Ovary (tissue), 7 donors: ENCODE measurements at regions not wholly inside any gene's neighbourhood (a gene's known extent, or its start where the extent isn't known, plus 50 kb on each side); places are given as distances from the start of the nearest gene placed in this dataset.

ENCODE experiments used
- DNase-seq, 5 donors: peaks; one replicate each; pipeline ENCODE4 v3.0.0-alpha.2; 2019 to 2020
- H3K27ac ChIP-seq, 2 donors: fragments of 200-600 bp; one replicate each; pipeline versions ENCODE4 v1.5.1 to v1.8.0; 2019 to 2022
- H3K27me3 ChIP-seq: fragments of 200-600 bp; one replicate; pipeline ENCODE4 v1.8.0; 2022
- H3K36me3 ChIP-seq: fragments of 200-600 bp; sonication (generic); one replicate; pipeline ENCODE4 v1.5.1; 2019
- H3K4me1 ChIP-seq: one replicate; pipeline ENCODE4 v1.8.1; 2013; ENCODE audit warnings: mild to moderate bottlenecking, moderate library complexity; ENCODE audit not compliant: insufficient read depth
- H3K4me3 ChIP-seq: fragments of 200-600 bp; sonication (generic); one replicate; pipeline ENCODE4 v1.5.1; 2017
- H3K9me3 ChIP-seq, 2 donors: fragments of 200-600 bp in 1 of 2; sonication (generic) in 1 of 2; one replicate each; pipeline versions ENCODE4 v1.5.1 to v1.8.1; 2013 to 2019; ENCODE audit warnings: mild to moderate bottlenecking in 1 of 2, moderate library complexity in 1 of 2
- EP300 ChIP-seq: sonication (generic); formaldehyde crosslinking; IDR thresholded peaks from one replicate; pipeline ENCODE4 v1.6.1; 2017; ENCODE audit warnings: antibody characterized with exemption
- POLR2A ChIP-seq: fragments of 450-650 bp; IDR thresholded peaks from one replicate; pipeline ENCODE4 v1.6.1; 2017; ENCODE audit warnings: antibody characterized with exemption, mild to moderate bottlenecking, moderate library complexity
- WGBS, 3 donors: extraction: QIAGEN DNeasy Blood & Tissue Kit in 1 of 3; methylation state at CpG; one replicate each; pipeline versions ENCODE4 v1.1.5 to v1.1.7; 2013 to 2017; 5-methylcytosine and 5-hydroxymethylcytosine counted together
- intact Hi-C, 4 donors: fragments of 100-400 bp; cut with DNase I; formaldehyde crosslinking; loops; one replicate each; pipeline versions ENCODE4 v1.11.0 to v1.15.1; 2022 to 2023
- TF ChIP-seq, protein P1 (sequence below), 3 donors: fragments of 450-650 bp in 2 of 3; fragments of 200-600 bp in 1 of 3; IDR thresholded peaks; one replicate each; pipeline versions ENCODE4 v1.5.1 to v1.8.0; 2016 to 2022; ENCODE audit warnings: antibody characterized with exemption in 3 of 3, mild to moderate bottlenecking in 1 of 3
- donor health status: DM: no; HTN: no; CAD: no; lungs with moderate emphysema.
- donor health status: DM: no; HTN: no; CAD: no.
- donor health status: Bipolar disorder and iron deficiency.
- donor health status: DM: no; HTN: no; CAD: no.
- donor health status: DM: yes; HTN: yes; CAD: no.

- TF ChIP-seq, protein P1, sequence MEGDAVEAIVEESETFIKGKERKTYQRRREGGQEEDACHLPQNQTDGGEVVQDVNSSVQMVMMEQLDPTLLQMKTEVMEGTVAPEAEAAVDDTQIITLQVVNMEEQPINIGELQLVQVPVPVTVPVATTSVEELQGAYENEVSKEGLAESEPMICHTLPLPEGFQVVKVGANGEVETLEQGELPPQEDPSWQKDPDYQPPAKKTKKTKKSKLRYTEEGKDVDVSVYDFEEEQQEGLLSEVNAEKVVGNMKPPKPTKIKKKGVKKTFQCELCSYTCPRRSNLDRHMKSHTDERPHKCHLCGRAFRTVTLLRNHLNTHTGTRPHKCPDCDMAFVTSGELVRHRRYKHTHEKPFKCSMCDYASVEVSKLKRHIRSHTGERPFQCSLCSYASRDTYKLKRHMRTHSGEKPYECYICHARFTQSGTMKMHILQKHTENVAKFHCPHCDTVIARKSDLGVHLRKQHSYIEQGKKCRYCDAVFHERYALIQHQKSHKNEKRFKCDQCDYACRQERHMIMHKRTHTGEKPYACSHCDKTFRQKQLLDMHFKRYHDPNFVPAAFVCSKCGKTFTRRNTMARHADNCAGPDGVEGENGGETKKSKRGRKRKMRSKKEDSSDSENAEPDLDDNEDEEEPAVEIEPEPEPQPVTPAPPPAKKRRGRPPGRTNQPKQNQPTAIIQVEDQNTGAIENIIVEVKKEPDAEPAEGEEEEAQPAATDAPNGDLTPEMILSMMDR (IDR thresholded peaks at IDR 0.05), result no peak
- TF ChIP-seq EP300, result no peak
- TF ChIP-seq POLR2A, result no peak
- Histone ChIP-seq H3K4me1 (no peaks in the 10 kb centered on the region), H3K4me3 (no peak overlapping the region), H3K36me3 (no peaks in the 10 kb centered on the region), H3K9me3 (no peaks in the 10 kb centered on the region), H3K27ac (no peak overlapping the region), H3K27me3 (no peaks in the 10 kb centered on the region)
- intact Hi-C loops, result no loop called here
- no peak for DNase-seq
Measured at GRCh38 chr13:60707878-60708277, 310.9 kb downstream of the TDRD3 start.

DNA sequence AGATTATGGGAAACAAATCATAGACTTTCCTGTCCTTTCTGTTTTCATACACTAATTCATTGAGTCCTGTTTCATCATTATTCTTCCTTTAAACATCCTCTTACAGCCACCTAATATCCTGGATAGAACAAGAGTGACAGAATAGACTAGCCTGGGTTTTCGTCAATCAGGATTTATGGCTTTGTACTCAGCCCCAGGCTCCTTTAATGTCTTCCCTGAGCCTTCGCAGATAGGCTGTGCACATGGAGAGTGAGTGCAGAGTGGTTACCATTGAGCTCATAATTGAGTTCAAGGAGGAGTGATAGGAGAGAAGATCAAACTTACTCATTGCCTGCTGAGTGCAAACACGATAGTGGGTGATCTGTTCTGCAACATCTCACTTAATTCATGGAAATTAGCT, 304.9 kb downstream of the TDRD3 start:
- WGBS, 3 donors, result 72 to 79% (median 74%) methylated on average over 3 of the region's 3 CpGs
- H3K4me1 ChIP-seq, result no peaks in the 10 kb centered on the region
- no peak overlapping the region for H3K27ac ChIP-seq
- no peak overlapping the region for H3K4me3 ChIP-seq
- TF ChIP-seq EP300, result no peak
- no peak for TF ChIP-seq POLR2A
- TF ChIP-seq, protein P1 (IDR thresholded peaks at IDR 0.05), result no peak
- intact Hi-C loops, result no loop called here
- no peaks in the 10 kb centered on the region for H3K36me3 ChIP-seq
- H3K9me3 ChIP-seq, result no peaks in the 10 kb centered on the region
- DNase-seq, result no peak
- H3K27me3 ChIP-seq, result no peaks in the 10 kb centered on the region

GRCh38 chr13:60700994-60701393, 304.0 kb downstream of the TDRD3 start:
- WGBS, 3 donors, result 60 to 77% (median 73%) methylated on average over 4 of the region's 4 CpGs

GRCh38 chr13:60699636-60700035, 302.6 kb downstream of the TDRD3 start:
- 83 to 90% (median 90%) methylated on average over 2 of the region's 2 CpGs for WGBS, 3 donors
- Histone ChIP-seq H3K27ac (no peak overlapping the region), H3K4me1 (no peaks in the 10 kb centered on the region), H3K36me3 (no peaks in the 10 kb centered on the region), H3K4me3 (no peak overlapping the region), H3K27me3 (no peaks in the 10 kb centered on the region), H3K9me3 (no peaks in the 10 kb centered on the region)
- no peak for DNase-seq
- TF ChIP-seq POLR2A, result no peak
- TF ChIP-seq, protein P1 (IDR thresholded peaks at IDR 0.05), result no peak
- no peak for TF ChIP-seq EP300
- intact Hi-C loops, result no loop called here

More at GRCh38 chr13:60700994-60701393, 304.0 kb downstream of the TDRD3 start:
- H3K27ac ChIP-seq, result no peak overlapping the region
- H3K36me3 ChIP-seq, result no peaks in the 10 kb centered on the region
- H3K4me1 ChIP-seq, result no peaks in the 10 kb centered on the region
- no peaks in the 10 kb centered on the region for H3K9me3 ChIP-seq
- H3K4me3 ChIP-seq, result no peak overlapping the region
- TF ChIP-seq EP300, result no peak
- intact Hi-C loops, result no loop called here
- H3K27me3 ChIP-seq, result no peaks in the 10 kb centered on the region
- DNase-seq, result no peak

DNA sequence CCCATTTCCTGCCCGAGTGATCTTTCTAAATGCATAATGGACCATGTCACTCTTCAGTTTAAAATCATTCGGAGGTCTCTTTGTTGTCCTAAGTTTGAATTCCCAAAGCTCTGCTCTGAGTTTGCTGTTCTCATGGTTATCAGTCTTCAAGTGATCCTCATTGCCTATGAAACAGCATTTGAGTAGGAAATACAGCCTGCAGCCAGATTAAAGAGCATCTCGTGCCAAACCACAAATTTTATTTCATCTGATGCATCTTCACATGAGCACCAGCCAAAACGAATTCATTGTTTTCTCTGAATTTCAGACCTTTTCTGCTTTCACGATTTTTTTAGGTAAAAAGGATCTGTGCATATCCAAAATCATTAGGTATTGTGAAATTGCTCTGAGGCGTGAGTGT, 299.6 kb downstream of the TDRD3 start:
- no peak for DNase-seq
- WGBS, 3 donors, result 38 to 45% (median 43%) methylated on average over 6 of the region's 6 CpGs
- TF ChIP-seq POLR2A (no peak), EP300 (no peak)
- TF ChIP-seq, protein P1 (IDR thresholded peaks at IDR 0.05), result no peak

More for the DNA sequence above, 299.6 kb downstream of the TDRD3 start:
- Histone ChIP-seq H3K36me3 (no peaks in the 10 kb centered on the region), H3K27ac (no peak overlapping the region), H3K4me1 (no peaks in the 10 kb centered on the region), H3K27me3 (no peaks in the 10 kb centered on the region), H3K4me3 (no peak overlapping the region), H3K9me3 (no peaks in the 10 kb centered on the region)
- intact Hi-C loops, result no loop called here
